ENCODE measurements at regions not wholly inside any gene's neighbourhood (a gene's known extent, or its start where the extent isn't known, plus 50 kb on each side); places are given as distances from the start of the nearest gene placed in this dataset.

GRCh38 chr1:73637264-73637663 lies 560.7 kb downstream of the LRRIQ3 start:
- no peaks in the 10 kb centered on the region for H4K20me1 ChIP-seq (ENCODE audit: low read depth, low read length)
- H3K36me3 ChIP-seq (ENCODE audit: low read length): no peaks in the 10 kb centered on the region
- no peak overlapping the region for H3K9ac ChIP-seq (ENCODE audit: low read length)
- no peaks in the 10 kb centered on the region for H3K9me2 ChIP-seq (replicated peaks; ENCODE audit: insufficient read depth, low read length)
- TF ChIP-seq CTCF (IDR thresholded peaks at IDR 0.05; ENCODE audit: insufficient read depth, low read length, poor library complexity, severe bottlenecking): no peak
- no peak for TF ChIP-seq EZH2phosphoT487 (conservative IDR thresholded peaks at IDR 0.05; ENCODE audit: low read length)
- H3F3A ChIP-seq (ENCODE audit: insufficient read depth): no peaks in the 10 kb centered on the region
- H3K4me3 ChIP-seq (ENCODE audit: insufficient read depth, low read length, poor library complexity, severe bottlenecking): no peak overlapping the region
- no peaks in the 10 kb centered on the region for H3K79me2 ChIP-seq (ENCODE audit: insufficient read depth, low read length)
- H3K9me3 ChIP-seq (ENCODE audit: insufficient read depth, low read length): no peaks in the 10 kb centered on the region
- H2AFZ ChIP-seq (ENCODE audit: low read depth, low read length, severe bottlenecking): no peak overlapping the region
- H3K27me3 ChIP-seq (ENCODE audit: low read length): no peaks in the 10 kb centered on the region
- H3K4me2 ChIP-seq (ENCODE audit: low read depth, low read length, poor library complexity, severe bottlenecking): no peak overlapping the region
- H3K27ac ChIP-seq (ENCODE audit: low read depth, low read length): no peak overlapping the region

GRCh38 chr1:73635021-73635420 lies 563.0 kb downstream of the LRRIQ3 start:
- Histone ChIP-seq H2AFZ (ENCODE audit: low read depth, low read length, severe bottlenecking) (no peak overlapping the region), H3K9me3 (ENCODE audit: insufficient read depth, low read length) (no peaks in the 10 kb centered on the region), H3K27ac (ENCODE audit: low read depth, low read length) (no peak overlapping the region), H3K9me2 (replicated peaks; ENCODE audit: insufficient read depth, low read length) (no peaks in the 10 kb centered on the region), H3F3A (ENCODE audit: insufficient read depth) (no peaks in the 10 kb centered on the region), H3K36me3 (ENCODE audit: low read length) (no peaks in the 10 kb centered on the region), H3K79me2 (ENCODE audit: insufficient read depth, low read length) (no peaks in the 10 kb centered on the region), H3K4me3 (ENCODE audit: insufficient read depth, low read length, poor library complexity, severe bottlenecking) (no peak overlapping the region), H4K20me1 (ENCODE audit: low read depth, low read length) (no peaks in the 10 kb centered on the region), H3K9ac (ENCODE audit: low read length) (no peak overlapping the region), H3K4me2 (ENCODE audit: low read depth, low read length, poor library complexity, severe bottlenecking) (no peak overlapping the region), H3K27me3 (ENCODE audit: low read length) (no peaks in the 10 kb centered on the region)
- TF ChIP-seq EZH2phosphoT487 (conservative IDR thresholded peaks at IDR 0.05; ENCODE audit: low read length) (no peak), CTCF (IDR thresholded peaks at IDR 0.05; ENCODE audit: insufficient read depth, low read length, poor library complexity, severe bottlenecking) (no peak)

- Histone ChIP-seq H3K4me2 (ENCODE audit: low read depth, low read length, poor library complexity, severe bottlenecking) (no peak overlapping the region), H3K9ac (ENCODE audit: low read length) (no peak overlapping the region), H3K27ac (ENCODE audit: low read depth, low read length) (no peak overlapping the region), H3K79me2 (ENCODE audit: insufficient read depth, low read length) (no peaks in the 10 kb centered on the region), H3K36me3 (ENCODE audit: low read length) (no peaks in the 10 kb centered on the region), H2AFZ (ENCODE audit: low read depth, low read length, severe bottlenecking) (no peak overlapping the region), H3K27me3 (ENCODE audit: low read length) (no peaks in the 10 kb centered on the region), H3K9me3 (ENCODE audit: insufficient read depth, low read length) (no peaks in the 10 kb centered on the region), H4K20me1 (ENCODE audit: low read depth, low read length) (no peaks in the 10 kb centered on the region), H3F3A (ENCODE audit: insufficient read depth) (no peaks in the 10 kb centered on the region), H3K9me2 (replicated peaks; ENCODE audit: insufficient read depth, low read length) (no peaks in the 10 kb centered on the region), H3K4me3 (ENCODE audit: insufficient read depth, low read length, poor library complexity, severe bottlenecking) (no peak overlapping the region)
- no peak for TF ChIP-seq EZH2phosphoT487 (conservative IDR thresholded peaks at IDR 0.05; ENCODE audit: low read length)
- no peak for TF ChIP-seq CTCF (IDR thresholded peaks at IDR 0.05; ENCODE audit: insufficient read depth, low read length, poor library complexity, severe bottlenecking)
These were observed 570.3 kb downstream of the LRRIQ3 start for GRCh38 chr1:73627723-73628122.
